Loucy (cell line): ENCODE measurements at regions not wholly inside any gene's neighbourhood (a gene's known extent, or its start where the extent isn't known, plus 50 kb on each side); places are given as distances from the start of the nearest gene placed in this dataset.

ENCODE experiments used
- CTCF ChIP-seq: fragments of 200-600 bp; sonication (generic); conservative IDR thresholded peaks from 2 replicates; pipeline ENCODE4 v1.5.1; 2014; ENCODE audit warnings: mild to moderate bottlenecking, antibody characterized with exemption, low read length
- EZH2phosphoT487 ChIP-seq: fragments of 200-600 bp; IDR thresholded peaks from 2 replicates; pipeline ENCODE4 v1.6.1; 2018; ENCODE audit warnings: antibody characterized with exemption, mild to moderate bottlenecking, moderate library complexity, borderline replicate concordance

GRCh38 chr6:119921491-119922010, 572.0 kb upstream of the MAN1A1 start:
- no peak for TF ChIP-seq CTCF
- no peak for TF ChIP-seq EZH2phosphoT487
